A549 (cell line): ENCODE measurements at regions not wholly inside any gene's neighbourhood (a gene's known extent, or its start where the extent isn't known, plus 50 kb on each side); places are given as distances from the start of the nearest gene placed in this dataset.
A peak's percentile ranks its signal among the peaks of the same experiment; 100 is the strongest.
"Not testable (repeated sequence)": the region's sequence is repeated elsewhere in the genome, so short reads cannot be mapped to it uniquely, and the experiment has no call there.

ENCODE experiments used
- ATAC-seq, 2 experiments: fragments of 200-7000 bp in 1 of 2; fragments of >200 bp in 1 of 2; cut with Nextera tagmentation in 1 of 2; cut with Tn5 transposase in 1 of 2; 3 replicates each; pipeline versions ENCODE4 v1.8.0 to v1.9.1; 2018 to 2020; ENCODE audit warnings: mild to moderate bottlenecking in 1 of 2, moderate library complexity in 1 of 2
- CTCF ChIA-PET: fragments of 300-600 bp; sonication (Branson Sonifier 250); formaldehyde crosslinking; extraction: SDS; loops from one replicate; lab custom pipeline; 2021; ENCODE audit warnings: antibody characterized with exemption, inconsistent platforms; lab: Yijun Ruan, JAX
- POLR2A ChIA-PET: fragments of 350-600 bp; formaldehyde crosslinking; extraction: SDS; loops from one replicate; lab custom pipeline; 2021; ENCODE audit warnings: antibody characterized with exemption, inconsistent platforms; lab: Yijun Ruan, JAX
- DNase-seq, 2 experiments: peaks; one replicate each; pipeline versions ENCODE4 v3.0.0 to v3.0.0-alpha.2; 2011 to 2016; ENCODE audit warnings: low read depth in 1 of 2, low spot score in 1 of 2
- FAIRE-seq: peaks from 2 replicates; lab custom pipeline; 2011; peaks lifted over from hg19 to GRCh38; lab: Jason Lieb, UNC
- H3K27ac ChIP-seq, 2 experiments: fragments of >200 bp; sonication (Bioruptor Twin); formaldehyde crosslinking; 3 replicates each; pipeline ENCODE4 v1.5.1; 2016 to 2017
- H3K4me1 ChIP-seq: fragments of >200 bp; sonication (Bioruptor Twin); formaldehyde crosslinking; 3 replicates; pipeline ENCODE4 v1.6.1; 2016
- H3K4me2 ChIP-seq: fragments of >200 bp; sonication (Bioruptor Twin); formaldehyde crosslinking; 3 replicates; pipeline ENCODE4 v1.6.1; 2016
- H3K4me3 ChIP-seq: fragments of >200 bp; sonication (Bioruptor Twin); formaldehyde crosslinking; 3 replicates; pipeline ENCODE4 v1.5.1; 2016
- H3K9me3 ChIP-seq: fragments of >200 bp; sonication (Bioruptor Twin); formaldehyde crosslinking; 3 replicates; pipeline ENCODE4 v1.6.1; 2016
- BHLHE40 ChIP-seq: IDR thresholded peaks from 2 replicates; pipeline ENCODE4 v1.6.1; 2012; ENCODE audit warnings: low read depth, low read length, inconsistent platforms
- CEBPB ChIP-seq, 2 experiments: fragments of >200 bp in 1 of 2; sonication (Bioruptor Twin) in 1 of 2; formaldehyde crosslinking in 1 of 2; IDR thresholded peaks; 2 replicates each; pipeline ENCODE4 v1.6.1; 2012 to 2016
- CHD4 ChIP-seq: fragments of 200-600 bp; sonication (generic); IDR thresholded peaks from 2 replicates; pipeline ENCODE4 v1.6.1; 2016; ENCODE audit warnings: antibody characterized with exemption, mild to moderate bottlenecking, borderline replicate concordance
- E2F6 ChIP-seq: IDR thresholded peaks from 2 replicates; pipeline ENCODE4 v1.6.1; 2012; ENCODE audit warnings: low read depth, borderline replicate concordance
- EHF ChIP-seq: fragments of 250-450 bp; sonication (Bioruptor Pico); IDR thresholded peaks from 2 replicates; pipeline ENCODE4 v1.5.0; 2020; ENCODE audit warnings: mild to moderate bottlenecking
- FOSB ChIP-seq: fragments of 250-450 bp; sonication (Bioruptor Pico); IDR thresholded peaks from 2 replicates; pipeline ENCODE4 v1.5.0; 2020; ENCODE audit warnings: mild to moderate bottlenecking, moderate library complexity
- HDAC2 ChIP-seq: fragments of 200-600 bp; sonication (generic); IDR thresholded peaks from 2 replicates; pipeline ENCODE4 v1.6.1; 2016
- HES2 ChIP-seq: fragments of >200 bp; sonication (Bioruptor Twin); formaldehyde crosslinking; IDR thresholded peaks from 2 replicates; pipeline ENCODE4 v1.6.1; 2016
- HMGXB4 ChIP-seq: fragments of 250-450 bp; sonication (Bioruptor Pico); IDR thresholded peaks from 2 replicates; pipeline ENCODE4 v1.5.0; 2021; ENCODE audit warnings: mild to moderate bottlenecking, moderate library complexity, borderline replicate concordance
- HOXB13 ChIP-seq: fragments of 250-450 bp; sonication (Bioruptor Pico); IDR thresholded peaks from 2 replicates; pipeline ENCODE4 v1.5.0; 2020; ENCODE audit warnings: low read depth, mild to moderate bottlenecking, moderate library complexity
- MAX ChIP-seq: IDR thresholded peaks from 2 replicates; pipeline ENCODE4 v1.6.1; 2012
- RAD21 ChIP-seq, 2 experiments: fragments of >200 bp in 1 of 2; sonication (Bioruptor Twin) in 1 of 2; formaldehyde crosslinking in 1 of 2; IDR thresholded peaks in 1 of 2; conservative IDR thresholded peaks in 1 of 2; 2 replicates in 1 of 2; 3 replicates in 1 of 2; pipeline ENCODE4 v1.6.1; 2012 to 2018; ENCODE audit warnings: inconsistent platforms in 1 of 2
- RARB ChIP-seq: fragments of 250-450 bp; sonication (Bioruptor Pico); IDR thresholded peaks from 2 replicates; pipeline ENCODE4 v1.8.0; 2021; ENCODE audit warnings: mild to moderate bottlenecking, moderate library complexity
- RCOR1 ChIP-seq: fragments of 150-350 bp; IDR thresholded peaks from 2 replicates; pipeline ENCODE4 v1.6.1; 2014; ENCODE audit warnings: antibody characterized with exemption, low read length, low read depth
- REST ChIP-seq: fragments of 200-600 bp; sonication (generic); IDR thresholded peaks from 2 replicates; pipeline ENCODE4 v1.6.1; 2016; ENCODE audit warnings: antibody characterized with exemption, mild to moderate bottlenecking, moderate library complexity
- RNF2 ChIP-seq: fragments of 200-600 bp; sonication (generic); IDR thresholded peaks from 2 replicates; pipeline ENCODE4 v1.6.1; 2016; ENCODE audit warnings: low read depth, mild to moderate bottlenecking, antibody characterized with exemption, moderate library complexity, borderline replicate concordance
- TFCP2L1 ChIP-seq: fragments of 250-450 bp; sonication (Bioruptor Pico); IDR thresholded peaks from 2 replicates; pipeline ENCODE4 v1.5.0; 2021; ENCODE audit warnings: mild to moderate bottlenecking
- ZNF302 ChIP-seq: fragments of 250-450 bp; sonication (Bioruptor Pico); IDR thresholded peaks from 2 replicates; pipeline ENCODE4 v1.9.0; 2021; ENCODE audit warnings: inconsistent platforms, mild to moderate bottlenecking, moderate library complexity
- ZSCAN20 ChIP-seq: fragments of 250-450 bp; sonication (Bioruptor Pico); IDR thresholded peaks from 2 replicates; pipeline ENCODE4 v1.8.0; 2022; ENCODE audit warnings: mild to moderate bottlenecking, moderate library complexity
- WGBS: methylation state at CpG from one replicate; pipeline ENCODE4 v1.1.6; 2017; ENCODE audit errors: missing lambda C conversion rate; 5-methylcytosine and 5-hydroxymethylcytosine counted together

GRCh38 chrX:35562395-35562794 lies 235.7 kb upstream of the MAGEB16 start:
- H3K27ac ChIP-seq: no peak overlapping the region
- POLR2A ChIA-PET: no interaction called here
- WGBS: 60% methylated on average over 3 of the region's 3 CpGs
- H3K4me1 ChIP-seq: no peaks in the 10 kb centered on the region
- FAIRE-seq: peak; percentile 39
- H3K9me3 ChIP-seq: no peaks in the 10 kb centered on the region
- no peak overlapping the region for H3K4me2 ChIP-seq
- TF ChIP-seq MAX: no peak
- TF ChIP-seq TFCP2L1 (CRISPR knock-in tag): no peak
- no peak for TF ChIP-seq E2F6
- no peak for TF ChIP-seq ZNF302 (CRISPR knock-in tag)
- TF ChIP-seq FOSB: no peak
- TF ChIP-seq RARB (CRISPR knock-in tag): no peak
- TF ChIP-seq RNF2: no peak
- TF ChIP-seq CHD4: no peak
- no peak for TF ChIP-seq HMGXB4
- TF ChIP-seq ZSCAN20 (CRISPR knock-in tag): no peak
- no peak for TF ChIP-seq HDAC2
- TF ChIP-seq HOXB13 (CRISPR knock-in tag): no peak
- no peak for TF ChIP-seq EHF (CRISPR knock-in tag)
- TF ChIP-seq RAD21 (conservative IDR thresholded peaks at IDR 0.05 in 1 of 2, IDR thresholded peaks at IDR 0.05 in 1 of 2): no peak
- no peak for TF ChIP-seq HES2
- TF ChIP-seq, all 56 proteins: peak for 0
- no peak overlapping the region for H3K4me3 ChIP-seq
- CTCF ChIA-PET: no interaction called here
- ATAC-seq (no peak), DNase-seq (no peak)

GRCh38 chrX:35590210-35590609 lies 207.9 kb upstream of the MAGEB16 start:
- no peaks in the 10 kb centered on the region for H3K9me3 ChIP-seq
- H3K27ac ChIP-seq: no peak overlapping the region
- FAIRE-seq (peak; percentile 91), DNase-seq (no peak), ATAC-seq (no peak)
- H3K4me3 ChIP-seq: no peak overlapping the region
- no peaks in the 10 kb centered on the region for H3K4me1 ChIP-seq
- no peak overlapping the region for H3K4me2 ChIP-seq
- CTCF ChIA-PET: no interaction called here
- POLR2A ChIA-PET: no interaction called here
- TF ChIP-seq HOXB13 (CRISPR knock-in tag) (no peak), RCOR1 (no peak), HES2 (no peak), CEBPB (IDR thresholded peaks at IDR 0.05) (no peak), REST (no peak), BHLHE40 (no peak)

- CTCF ChIA-PET, DNase-seq, H3K4me3 ChIP-seq, H3K4me1 ChIP-seq, H3K4me2 ChIP-seq, POLR2A ChIA-PET, H3K9me3 ChIP-seq, FAIRE-seq, H3K27ac ChIP-seq, ATAC-seq: not testable (repeated sequence)
- 26% methylated on average over 5 of the region's 6 CpGs for WGBS
Observed at GRCh38 chrX:35611562-35611961, 186.6 kb upstream of the MAGEB16 start.
